A549 (cell line): ENCODE measurements at regions not wholly inside any gene's neighbourhood (a gene's known extent, or its start where the extent isn't known, plus 50 kb on each side); places are given as distances from the start of the nearest gene placed in this dataset.

Experiments
- BHLHE40 ChIP-seq: IDR thresholded peaks from 2 replicates; pipeline ENCODE4 v1.6.1; 2012; ENCODE audit warnings: low read depth, low read length, inconsistent platforms
- CEBPB ChIP-seq, 2 experiments: fragments of >200 bp in 1 of 2; sonication (Bioruptor Twin) in 1 of 2; formaldehyde crosslinking in 1 of 2; IDR thresholded peaks; 2 replicates each; pipeline ENCODE4 v1.6.1; 2012 to 2016
- EP300 ChIP-seq, 2 experiments: fragments of >200 bp; sonication (Bioruptor Twin); formaldehyde crosslinking; IDR thresholded peaks; 2 replicates in 1 of 2; 3 replicates in 1 of 2; pipeline ENCODE4 v1.6.1; 2016 to 2017
- MAFK ChIP-seq: fragments of 450-650 bp; IDR thresholded peaks from 2 replicates; pipeline ENCODE4 v1.6.1; 2014; ENCODE audit not compliant: partially characterized antibody
- NFE2L2 ChIP-seq: fragments of 150-350 bp; conservative IDR thresholded peaks from 2 replicates; pipeline ENCODE4 v1.6.1; 2014; ENCODE audit warnings: low read length
- POLR2A ChIP-seq: IDR thresholded peaks from 2 replicates; pipeline ENCODE4 v1.6.1; 2012; ENCODE audit warnings: mild to moderate bottlenecking, low read length
- RAD21 ChIP-seq, 2 experiments: fragments of >200 bp in 1 of 2; sonication (Bioruptor Twin) in 1 of 2; formaldehyde crosslinking in 1 of 2; IDR thresholded peaks in 1 of 2; conservative IDR thresholded peaks in 1 of 2; 2 replicates in 1 of 2; 3 replicates in 1 of 2; pipeline ENCODE4 v1.6.1; 2012 to 2018; ENCODE audit warnings: inconsistent platforms in 1 of 2
- SMC3 ChIP-seq: fragments of >200 bp; sonication (Bioruptor Twin); formaldehyde crosslinking; IDR thresholded peaks from 3 replicates; pipeline ENCODE4 v1.6.1; 2018; ENCODE audit warnings: inconsistent platforms
- TF ChIP-seq, protein P1 (sequence below): fragments of 450-650 bp; IDR thresholded peaks from 2 replicates; pipeline ENCODE4 v1.6.1; 2014; ENCODE audit warnings: antibody characterized with exemption
- TF ChIP-seq, protein P2 (sequence below): fragments of >200 bp; sonication (Bioruptor Twin); formaldehyde crosslinking; IDR thresholded peaks from 3 replicates; pipeline ENCODE4 v1.5.1; 2016

DNA sequence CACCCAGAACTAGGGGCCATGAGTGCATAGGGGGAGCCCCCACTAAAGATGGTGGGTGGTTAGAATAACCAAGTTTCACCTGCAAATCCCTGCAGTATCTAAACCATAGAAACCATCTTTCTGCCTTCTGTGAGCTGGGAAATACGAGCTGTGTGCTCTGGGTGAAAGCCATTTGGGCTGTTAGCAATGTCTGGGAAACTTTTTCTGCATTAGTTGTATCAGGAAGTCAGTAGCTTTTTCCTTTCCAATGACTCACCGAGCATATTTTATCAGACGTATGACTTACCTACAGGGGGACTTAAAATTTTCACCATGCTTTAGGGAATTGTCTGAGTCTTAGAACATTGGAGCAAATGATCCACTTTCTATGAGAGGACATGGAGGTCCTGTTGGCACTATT, 584.0 kb downstream of the QKI start:
- TF ChIP-seq, protein P1, sequence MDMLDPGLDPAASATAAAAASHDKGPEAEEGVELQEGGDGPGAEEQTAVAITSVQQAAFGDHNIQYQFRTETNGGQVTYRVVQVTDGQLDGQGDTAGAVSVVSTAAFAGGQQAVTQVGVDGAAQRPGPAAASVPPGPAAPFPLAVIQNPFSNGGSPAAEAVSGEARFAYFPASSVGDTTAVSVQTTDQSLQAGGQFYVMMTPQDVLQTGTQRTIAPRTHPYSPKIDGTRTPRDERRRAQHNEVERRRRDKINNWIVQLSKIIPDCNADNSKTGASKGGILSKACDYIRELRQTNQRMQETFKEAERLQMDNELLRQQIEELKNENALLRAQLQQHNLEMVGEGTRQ = no peak
- TF ChIP-seq NFE2L2 (no peak), BHLHE40 (no peak), RAD21 (conservative IDR thresholded peaks at IDR 0.05 in 1 of 2, IDR thresholded peaks at IDR 0.05 in 1 of 2) (no peak), EP300 (IDR thresholded peaks at IDR 0.05) (no peak), CEBPB (IDR thresholded peaks at IDR 0.05) (no peak), SMC3 (no peak), POLR2A (no peak), MAFK (no peak)
- TF ChIP-seq, protein P2, sequence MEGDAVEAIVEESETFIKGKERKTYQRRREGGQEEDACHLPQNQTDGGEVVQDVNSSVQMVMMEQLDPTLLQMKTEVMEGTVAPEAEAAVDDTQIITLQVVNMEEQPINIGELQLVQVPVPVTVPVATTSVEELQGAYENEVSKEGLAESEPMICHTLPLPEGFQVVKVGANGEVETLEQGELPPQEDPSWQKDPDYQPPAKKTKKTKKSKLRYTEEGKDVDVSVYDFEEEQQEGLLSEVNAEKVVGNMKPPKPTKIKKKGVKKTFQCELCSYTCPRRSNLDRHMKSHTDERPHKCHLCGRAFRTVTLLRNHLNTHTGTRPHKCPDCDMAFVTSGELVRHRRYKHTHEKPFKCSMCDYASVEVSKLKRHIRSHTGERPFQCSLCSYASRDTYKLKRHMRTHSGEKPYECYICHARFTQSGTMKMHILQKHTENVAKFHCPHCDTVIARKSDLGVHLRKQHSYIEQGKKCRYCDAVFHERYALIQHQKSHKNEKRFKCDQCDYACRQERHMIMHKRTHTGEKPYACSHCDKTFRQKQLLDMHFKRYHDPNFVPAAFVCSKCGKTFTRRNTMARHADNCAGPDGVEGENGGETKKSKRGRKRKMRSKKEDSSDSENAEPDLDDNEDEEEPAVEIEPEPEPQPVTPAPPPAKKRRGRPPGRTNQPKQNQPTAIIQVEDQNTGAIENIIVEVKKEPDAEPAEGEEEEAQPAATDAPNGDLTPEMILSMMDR = no peak
